H1 (cell line): ENCODE measurements at regions not wholly inside any gene's neighbourhood (a gene's known extent, or its start where the extent isn't known, plus 50 kb on each side); places are given as distances from the start of the nearest gene placed in this dataset.

Experiments
- CTCF ChIA-PET: fragments of 300-600 bp; sonication (Branson Sonifier 250); formaldehyde crosslinking; loops from one replicate; lab custom pipeline; 2021; ENCODE audit not compliant: partially characterized antibody; lab: Charles Lee
- POLR2A ChIA-PET: fragments of 300-600 bp; sonication (Branson Sonifier 250); formaldehyde crosslinking; loops from one replicate; lab custom pipeline; 2021; ENCODE audit warnings: inconsistent platforms; ENCODE audit not compliant: partially characterized antibody; lab: Charles Lee
- DNase-seq, 2 experiments: peaks; one replicate each; pipeline versions ENCODE4 v3.0.0 to v3.0.0-alpha.2; 2010 to 2022; ENCODE audit warnings: low spot score in 2 of 2, low read depth in 1 of 2, mixed read lengths in 1 of 2
- FAIRE-seq: peaks from 2 replicates; lab custom pipeline; 2011; peaks lifted over from hg19 to GRCh38; lab: Jason Lieb, UNC
- H2AFZ ChIP-seq: 2 replicates; pipeline ENCODE4 v1.8.1; 2012; ENCODE audit warnings: low read length, inconsistent platforms
- H2AK5ac ChIP-seq: 2 replicates; pipeline ENCODE4 v1.6.1; 2013; ENCODE audit warnings: low read depth, low read length
- H2BK120ac ChIP-seq: replicated peaks from 2 replicates; pipeline ENCODE3; 2013; ENCODE audit warnings: low read depth, low read length, inconsistent platforms
- H2BK12ac ChIP-seq: 2 replicates; pipeline ENCODE4 v1.6.1; 2013; ENCODE audit warnings: low read depth, low read length
- H2BK15ac ChIP-seq: 2 replicates; pipeline ENCODE4 v1.6.1; 2013; ENCODE audit warnings: low read length
- H2BK20ac ChIP-seq: 2 replicates; pipeline ENCODE4 v1.6.1; 2013; ENCODE audit warnings: low read length
- H2BK5ac ChIP-seq: 2 replicates; pipeline ENCODE4 v1.6.1; 2013; ENCODE audit warnings: low read depth, low read length
- H3K14ac ChIP-seq: 2 replicates; pipeline ENCODE4 v1.6.1; 2013; ENCODE audit warnings: inconsistent platforms; ENCODE audit not compliant: insufficient read length
- H3K18ac ChIP-seq: 2 replicates; pipeline ENCODE4 v1.6.1; 2013; ENCODE audit warnings: low read length; ENCODE audit errors: extremely low read depth
- H3K23ac ChIP-seq: 2 replicates; pipeline ENCODE4 v1.6.1; 2013; ENCODE audit warnings: inconsistent platforms; ENCODE audit not compliant: insufficient read length
- H3K23me2 ChIP-seq: 2 replicates; pipeline ENCODE4 v1.6.1; 2013; ENCODE audit warnings: low read depth, low read length
- H3K27ac ChIP-seq: 2 replicates; pipeline ENCODE4 v1.6.1; 2011; ENCODE audit warnings: low read depth, low read length, inconsistent platforms
- H3K27me3 ChIP-seq, 4 experiments: replicated peaks in 1 of 4; 1 replicate in 1 of 4; 2 replicates in 3 of 4; pipeline versions ENCODE4 v1.6.1 to v1.8.1; 2011 to 2013; ENCODE audit warnings: low read length in 3 of 4, mild to moderate bottlenecking in 3 of 4, inconsistent platforms in 2 of 4, mixed read lengths in 2 of 4, moderate library complexity in 1 of 4; ENCODE audit not compliant: control insufficient read depth in 3 of 4, insufficient read depth in 3 of 4; ENCODE audit errors: extremely low read depth in 1 of 4
- H3K36me3 ChIP-seq, 4 experiments: 2 replicates each; pipeline versions ENCODE4 v1.6.1 to v1.8.1; 2011 to 2013; ENCODE audit warnings: mild to moderate bottlenecking in 4 of 4, low read length in 3 of 4, moderate library complexity in 2 of 4, control low read depth in 1 of 4, inconsistent platforms in 1 of 4; ENCODE audit not compliant: insufficient read depth in 4 of 4, control insufficient read depth in 2 of 4
- H3K4ac ChIP-seq: replicated peaks from 2 replicates; pipeline ENCODE3; 2013; ENCODE audit warnings: low read length, low read depth, mixed read lengths, inconsistent platforms; ENCODE audit not compliant: insufficient read length
- H3K4me1 ChIP-seq, 4 experiments: replicated peaks in 1 of 4; 1 replicate in 1 of 4; 2 replicates in 3 of 4; pipeline versions ENCODE4 v1.6.1 to v1.8.1; 2011 to 2013; ENCODE audit warnings: low read length in 3 of 4, inconsistent platforms in 2 of 4, mixed read lengths in 1 of 4; ENCODE audit not compliant: insufficient read depth in 4 of 4, control insufficient read depth in 3 of 4
- H3K4me2 ChIP-seq, 2 experiments: 2 replicates each; pipeline versions ENCODE4 v1.6.1 to v1.8.1; 2011 to 2013; ENCODE audit warnings: low read depth in 2 of 2, low read length in 2 of 2, control low read depth in 1 of 2, inconsistent platforms in 1 of 2, mild to moderate bottlenecking in 1 of 2; ENCODE audit not compliant: insufficient read depth in 1 of 2
- H3K4me3 ChIP-seq, 4 experiments: fragments of 200-600, 300-600 bp in 1 of 4; sonication (generic), shearing (Covaris generic), sonication (Bioruptor Twin) in 1 of 4; 2 replicates each; pipeline versions ENCODE4 v1.5.1 to v1.8.1; 2011 to 2016; ENCODE audit warnings: low read length in 4 of 4, low read depth in 3 of 4, control low read depth in 2 of 4, inconsistent platforms in 2 of 4, mild to moderate bottlenecking in 2 of 4, mixed read lengths in 1 of 4, moderate library complexity in 1 of 4; ENCODE audit not compliant: insufficient read depth in 2 of 4; ENCODE audit errors: extremely low read depth in 1 of 4
- H3K56ac ChIP-seq: replicated peaks from 2 replicates; pipeline ENCODE3; 2013; ENCODE audit warnings: low read depth, mild to moderate bottlenecking, mixed read lengths, low read length, inconsistent platforms; ENCODE audit not compliant: insufficient read length
- H3K79me1 ChIP-seq: 2 replicates; pipeline ENCODE4 v1.6.1; 2013; ENCODE audit warnings: low read depth, low read length, control low read depth
- H3K79me2 ChIP-seq, 2 experiments: 2 replicates each; pipeline versions ENCODE4 v1.6.1 to v1.8.1; 2012 to 2013; ENCODE audit warnings: low read length in 2 of 2, mild to moderate bottlenecking in 2 of 2, inconsistent platforms in 1 of 2; ENCODE audit not compliant: insufficient read depth in 2 of 2, control insufficient read depth in 1 of 2
- H3K9ac ChIP-seq, 4 experiments: replicated peaks in 1 of 4; 1 replicate in 1 of 4; 2 replicates in 3 of 4; pipeline versions ENCODE4 v1.6.1 to v1.8.1; 2011 to 2013; ENCODE audit warnings: low read depth in 3 of 4, low read length in 3 of 4, control low read depth in 2 of 4, mild to moderate bottlenecking in 2 of 4, moderate library complexity in 2 of 4, inconsistent platforms in 1 of 4; ENCODE audit errors: extremely low read depth in 1 of 4
- H3K9me3 ChIP-seq, 2 experiments: 2 replicates each; pipeline versions ENCODE4 v1.6.1 to v1.8.1; 2012 to 2013; ENCODE audit warnings: mild to moderate bottlenecking in 2 of 2, moderate library complexity in 2 of 2, control low read depth in 1 of 2, inconsistent platforms in 1 of 2, low read depth in 1 of 2, low read length in 1 of 2, mixed read lengths in 1 of 2; ENCODE audit not compliant: insufficient read depth in 2 of 2
- H4K20me1 ChIP-seq, 2 experiments: replicated peaks in 1 of 2; 2 replicates each; pipeline versions ENCODE3 to v1.8.1; 2011 to 2013; ENCODE audit warnings: inconsistent platforms in 2 of 2, low read length in 2 of 2, mild to moderate bottlenecking in 1 of 2; ENCODE audit not compliant: insufficient read depth in 2 of 2, control insufficient read depth in 1 of 2
- H4K5ac ChIP-seq: 2 replicates; pipeline ENCODE4 v1.6.1; 2013; ENCODE audit warnings: low read length, low read depth, mixed read lengths, inconsistent platforms; ENCODE audit not compliant: insufficient read length
- H4K8ac ChIP-seq: 2 replicates; pipeline ENCODE4 v1.8.0; 2013; ENCODE audit warnings: mild to moderate bottlenecking, moderate library complexity, low read length, inconsistent platforms; ENCODE audit not compliant: insufficient read depth; ENCODE audit errors: extremely low read depth
- H4K91ac ChIP-seq: replicated peaks from 2 replicates; pipeline ENCODE3; 2013; ENCODE audit warnings: low read length, mixed read lengths, inconsistent platforms; ENCODE audit not compliant: insufficient read length
- CTBP2 ChIP-seq: IDR thresholded peaks from 2 replicates; pipeline ENCODE4 v1.7.0; 2011; ENCODE audit warnings: borderline replicate concordance, mild to moderate bottlenecking, moderate library complexity, mixed read lengths, low read length; ENCODE audit not compliant: insufficient read depth, insufficient read length
- WGBS, 2 experiments: shearing (Covaris generic) in 1 of 2; methylation state at CpG; one replicate each; pipeline versions ENCODE4 v1.1.6 to v1.1.7; 2013 to 2015; ENCODE audit warnings: low lambda C conversion rate in 2 of 2, mixed read lengths in 2 of 2, inconsistent platforms in 1 of 2, low coverage in 1 of 2, missing lambda C conversion rate in 1 of 2; ENCODE audit not compliant: insufficient replicate concordance in 2 of 2, insufficient coverage in 1 of 2, insufficient read length in 1 of 2; ENCODE audit errors: extremely low coverage in 1 of 2, missing lambda C conversion rate in 1 of 2; 5-methylcytosine and 5-hydroxymethylcytosine counted together

GRCh38 chr12:25655702-25656101 is 102.6 kb upstream of the LMNTD1 start:
- Histone ChIP-seq H4K20me1 (no peaks in the 10 kb centered on the region), H3K4me2 (no peak overlapping the region), H2BK20ac (no peak overlapping the region), H3K27ac (no peak overlapping the region), H3K79me1 (no peaks in the 10 kb centered on the region), H3K27me3 (no peaks in the 10 kb centered on the region), H3K9ac (no peak overlapping the region), H3K9me3 (no peaks in the 10 kb centered on the region), H3K23ac (no peak overlapping the region), H2BK15ac (no peak overlapping the region), H2BK5ac (no peak overlapping the region), H3K36me3 (no peaks in the 10 kb centered on the region), H4K5ac (no peak overlapping the region), H3K4me1 (no peaks in the 10 kb centered on the region; a peak in 1 of 7 replicates), H2AK5ac (no peak overlapping the region), H3K79me2 (no peaks in the 10 kb centered on the region), H3K4me3 (no peak overlapping the region), H4K8ac (no peak overlapping the region), H3K23me2 (no peaks in the 10 kb centered on the region), H3K14ac (no peak overlapping the region), H2AFZ (no peak overlapping the region), H2BK120ac (no peak overlapping the region), H4K91ac (no peak overlapping the region), H3K56ac (no peak overlapping the region), H2BK12ac (no peak overlapping the region), H3K4ac (no peak overlapping the region), H3K18ac (no peak overlapping the region)
- 90% methylated on average over 5 of the region's 5 CpGs; no CpG with 5 or more reads in 1 of the 2 experiments for WGBS, 2 experiments
- no peak for TF ChIP-seq CTBP2
- CTCF ChIA-PET = interaction anchor here (0.8 kb wide), 1 partner anchor 230 kb away, joined by 4 read pairs; no protein-coding TSS in a partner anchor
- POLR2A ChIA-PET = no interaction called here
- FAIRE-seq (no peak), DNase-seq (no peak)
